DMS153 treated with DMSO at 0.1 percent for 48 hours (cell line): ENCODE measurements at regions not wholly inside any gene's neighbourhood (a gene's known extent, or its start where the extent isn't known, plus 50 kb on each side); places are given as distances from the start of the nearest gene placed in this dataset.

Experiments used
- DNase-seq: peaks from one replicate; lab custom pipeline; 2025; ENCODE audit not compliant: unreplicated experiment; lab: John Stamatoyannopoulos, UW

DNA sequence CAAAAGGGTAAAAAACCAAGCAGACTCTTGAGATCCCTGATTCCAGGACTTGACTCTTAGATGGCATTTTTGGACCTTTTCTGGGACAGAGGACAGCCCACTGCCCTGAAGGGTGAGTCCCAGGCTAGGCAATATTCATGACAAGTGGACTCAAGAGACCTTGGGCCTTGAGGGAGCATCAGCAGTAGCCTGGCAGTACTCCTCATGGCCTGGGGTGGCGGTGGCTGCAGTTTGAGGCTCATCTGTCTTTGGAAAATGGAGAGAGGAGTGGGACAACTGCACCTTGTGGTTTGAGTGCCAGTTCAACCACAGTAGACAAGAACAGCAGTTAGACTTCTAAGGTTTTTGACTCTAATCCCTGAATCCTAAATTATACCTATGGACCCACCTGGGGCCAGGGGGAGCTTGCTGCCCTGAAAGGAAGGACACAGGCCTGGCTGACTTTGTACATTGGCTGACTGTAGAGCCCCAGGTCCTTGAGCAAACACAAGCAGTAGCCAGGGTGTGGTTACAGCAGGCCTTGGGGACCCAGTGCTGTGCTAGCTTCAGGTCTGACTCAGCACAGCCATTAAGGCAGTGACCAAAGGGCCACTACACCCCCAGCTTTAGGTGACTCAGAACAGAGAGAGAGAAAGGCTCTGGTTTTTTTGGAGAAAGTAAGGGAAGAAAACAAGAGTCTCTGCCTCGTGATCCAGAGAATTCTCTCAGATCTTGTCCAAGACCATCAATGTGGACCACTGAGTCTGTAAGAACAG lies 1023.2 kb downstream of the KCNT2 start:
- no peak for DNase-seq

DNA sequence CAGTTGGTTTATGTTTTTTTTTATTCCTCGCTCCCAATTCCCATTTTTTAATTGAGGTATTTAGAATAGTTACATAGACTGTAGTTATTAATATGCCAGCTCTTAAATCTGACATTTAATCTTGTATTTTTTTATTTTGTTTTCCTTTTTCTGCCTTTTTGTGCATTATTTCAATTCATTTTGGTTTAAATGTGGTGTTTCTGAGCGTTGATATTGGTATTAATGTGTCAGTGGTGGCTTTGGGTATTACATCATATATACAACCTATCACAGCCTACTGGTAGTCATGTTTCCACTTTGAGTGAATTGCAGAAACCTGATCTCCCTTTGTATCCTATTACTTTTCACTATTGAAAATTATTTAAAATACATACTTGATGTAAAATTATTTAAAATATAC lies 1027.3 kb downstream of the KCNT2 start:
- DNase-seq = no peak

DNA sequence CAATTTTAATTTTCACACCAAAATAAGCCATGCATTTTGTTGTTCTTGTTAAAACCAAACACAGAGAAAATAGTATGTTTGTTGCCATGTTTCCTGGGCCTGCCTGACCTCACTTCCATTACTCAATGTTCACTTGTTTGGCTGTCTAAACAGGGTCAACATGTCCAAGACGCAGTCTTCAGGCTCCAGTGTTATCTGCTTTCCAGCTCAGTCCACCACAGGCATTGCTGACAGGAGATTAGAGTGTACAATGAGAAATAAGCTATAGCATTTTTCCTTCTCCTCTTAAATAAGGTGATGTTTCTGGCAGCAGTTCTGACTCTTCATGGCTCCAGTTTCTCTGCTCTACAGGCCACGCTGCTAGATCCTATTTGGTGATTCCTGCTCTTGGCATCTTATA lies 1030.5 kb downstream of the KCNT2 start:
- DNase-seq = no peak

DNA sequence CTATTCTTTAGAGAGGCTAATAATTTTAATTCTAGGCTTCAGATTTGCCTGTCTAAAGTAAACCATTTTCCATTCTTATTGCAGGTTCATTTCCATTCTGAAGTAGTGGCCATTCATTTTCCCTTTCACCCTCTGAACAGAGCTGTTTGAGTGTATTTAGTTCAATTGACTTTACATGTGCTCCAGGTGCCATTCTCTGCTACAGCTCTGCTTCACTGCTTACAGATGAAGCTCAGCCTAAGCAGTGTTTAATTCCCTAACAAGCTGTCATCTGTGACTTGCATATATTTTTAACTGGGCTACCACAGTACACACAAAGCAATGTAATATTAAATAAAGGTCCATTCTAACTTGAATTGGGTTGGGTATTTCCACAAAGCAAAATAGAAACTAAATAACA lies 1031.6 kb downstream of the KCNT2 start:
- DNase-seq = peak; percentile 71

DNA sequence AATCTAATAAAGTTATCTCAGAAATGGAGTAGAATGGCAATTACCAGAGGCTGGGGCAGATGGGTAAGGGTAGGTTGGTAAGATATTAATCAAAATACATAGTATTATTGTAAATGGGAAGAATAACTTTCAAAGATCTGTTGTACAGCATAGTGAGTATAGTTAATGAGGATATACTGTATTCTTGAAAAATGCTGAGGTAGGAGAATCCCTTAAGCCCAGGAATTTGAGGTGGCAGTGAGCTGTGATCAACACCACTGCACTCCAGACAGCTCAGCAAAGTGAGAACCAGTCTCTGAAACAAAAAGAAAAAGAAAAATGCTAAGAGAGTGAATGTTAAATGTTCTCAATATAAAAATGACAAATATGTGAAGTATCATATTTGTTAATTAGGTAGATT lies 1033.7 kb downstream of the KCNT2 start:
- no peak for DNase-seq

DNA sequence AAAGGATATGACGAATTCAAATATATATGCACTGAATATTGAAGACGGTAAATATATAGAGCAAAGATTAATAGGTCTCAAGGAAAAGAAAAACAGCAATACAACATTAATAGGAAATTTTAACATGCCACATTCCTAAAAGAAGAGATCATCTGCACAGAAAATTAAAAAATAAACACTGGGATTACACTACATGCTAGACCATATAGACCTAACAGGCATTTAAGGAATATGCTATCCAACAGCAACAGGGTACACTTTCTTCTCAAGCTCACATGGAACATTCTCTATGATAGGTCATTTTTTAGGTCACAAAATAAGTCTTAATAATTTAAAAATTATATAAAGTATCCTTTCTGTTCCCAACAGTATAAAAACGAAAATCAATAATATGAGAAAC lies 1038.3 kb downstream of the KCNT2 start:
- DNase-seq = no peak

DNA sequence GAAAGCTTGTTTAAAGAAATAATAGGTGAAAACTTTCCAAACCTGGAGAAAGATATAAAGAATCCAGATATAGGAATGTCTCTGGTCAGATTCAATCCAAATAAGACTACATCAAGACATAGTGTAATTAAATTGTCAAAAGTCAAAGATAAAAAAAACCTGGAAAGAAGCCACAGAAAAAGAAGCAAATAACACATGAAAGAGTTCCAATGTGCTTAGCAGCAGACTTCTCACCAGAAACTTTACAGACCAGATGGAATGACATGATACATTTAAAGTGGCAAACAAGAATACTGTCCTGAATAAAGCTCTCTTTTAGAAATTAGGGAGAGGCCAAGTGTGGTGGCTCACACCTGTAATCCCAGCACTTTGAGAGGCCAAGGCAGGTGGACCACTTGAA lies 1039.9 kb downstream of the KCNT2 start:
- DNase-seq = no peak

DNA sequence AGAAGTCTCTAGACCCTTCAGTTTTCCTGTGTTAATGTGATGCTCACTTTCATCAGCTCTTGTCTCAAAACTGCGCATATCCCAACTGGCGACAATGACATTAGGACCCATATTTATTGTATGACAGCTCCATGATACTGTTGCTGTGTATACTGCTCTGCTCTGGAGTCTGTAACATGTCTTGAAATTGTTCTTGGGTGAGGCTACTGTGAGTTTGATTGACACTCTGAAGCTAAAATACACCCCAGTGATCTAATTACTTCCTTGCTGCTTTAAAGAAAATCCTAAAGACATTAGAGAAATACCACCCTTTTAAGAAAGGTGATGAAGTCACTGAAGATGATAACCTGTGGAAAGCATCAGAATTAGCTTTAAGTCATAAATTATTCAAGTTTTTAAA lies 1046.2 kb downstream of the KCNT2 start:
- DNase-seq = no peak

DNA sequence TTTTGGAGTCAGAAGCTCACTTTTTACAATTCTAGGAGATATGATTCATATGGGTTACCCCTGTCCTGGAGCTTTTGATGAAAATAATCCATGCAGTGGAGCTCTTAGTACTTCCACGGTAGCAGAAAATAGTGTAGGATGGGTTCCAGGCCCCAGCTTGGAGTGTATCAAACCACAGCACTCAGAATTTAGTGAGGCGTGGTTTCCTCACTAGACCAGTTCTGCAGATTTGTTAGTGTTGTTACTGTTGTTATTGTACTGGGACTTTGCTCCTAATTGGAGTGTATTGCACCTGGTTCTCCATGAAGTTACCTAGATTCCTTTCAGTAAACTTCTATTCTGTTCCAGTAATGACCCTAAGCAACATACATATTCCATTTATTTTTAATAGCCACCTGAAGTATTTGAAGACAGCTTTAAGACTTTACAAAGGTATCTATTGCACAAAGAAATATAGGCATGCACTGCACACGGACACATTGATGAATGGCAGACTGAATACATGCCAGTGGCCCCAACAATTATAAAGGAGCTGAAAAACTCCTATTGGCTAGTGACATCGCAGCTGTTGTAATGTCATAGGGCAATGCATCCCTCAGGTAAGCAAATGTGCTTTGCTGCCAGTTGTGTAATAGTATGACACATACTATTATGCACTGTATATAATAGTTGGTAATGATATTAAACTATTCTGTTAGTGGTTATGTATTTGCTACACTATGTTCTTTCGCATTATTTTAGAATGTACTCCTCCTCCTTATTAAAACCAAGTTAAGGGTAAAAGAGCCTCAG lies 1058.0 kb downstream of the KCNT2 start:
- no peak for DNase-seq

DNA sequence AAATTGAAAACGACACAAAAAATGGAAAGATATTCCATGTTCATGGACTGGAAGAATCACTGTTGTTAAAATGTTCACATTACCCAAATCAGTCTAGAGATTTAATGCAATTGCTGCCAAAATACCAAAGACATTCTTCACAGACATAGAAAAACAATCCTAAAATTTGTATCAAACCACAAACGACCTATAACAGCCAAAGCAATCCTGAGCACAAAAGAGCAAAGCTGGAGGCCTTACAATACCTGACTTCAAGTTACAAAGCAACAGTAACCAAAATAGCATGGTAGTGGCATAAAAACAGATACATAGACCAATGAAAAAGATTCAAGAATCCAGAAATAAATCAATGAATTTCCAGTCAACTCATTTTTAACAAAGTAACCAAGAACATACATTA lies 1077.3 kb downstream of the KCNT2 start:
- no peak for DNase-seq

DNA sequence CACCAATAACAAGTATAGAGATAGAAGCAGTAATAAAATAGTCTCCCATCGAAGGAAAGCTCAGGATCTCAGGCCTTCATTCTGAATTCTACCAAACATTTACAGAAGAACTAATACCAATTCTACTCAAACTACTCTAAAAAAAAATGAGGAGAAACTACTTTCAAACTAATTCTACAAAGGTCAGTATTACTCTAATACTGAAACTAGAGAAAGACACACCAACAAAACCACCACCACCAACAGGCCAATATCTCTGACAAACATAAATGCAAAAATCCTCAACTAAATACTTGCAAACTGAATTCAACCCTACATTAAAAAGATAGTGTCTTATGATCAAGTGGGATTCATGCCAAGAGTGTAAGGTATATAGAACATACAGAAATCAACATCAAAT lies 1078.4 kb downstream of the KCNT2 start:
- no peak for DNase-seq

DNA sequence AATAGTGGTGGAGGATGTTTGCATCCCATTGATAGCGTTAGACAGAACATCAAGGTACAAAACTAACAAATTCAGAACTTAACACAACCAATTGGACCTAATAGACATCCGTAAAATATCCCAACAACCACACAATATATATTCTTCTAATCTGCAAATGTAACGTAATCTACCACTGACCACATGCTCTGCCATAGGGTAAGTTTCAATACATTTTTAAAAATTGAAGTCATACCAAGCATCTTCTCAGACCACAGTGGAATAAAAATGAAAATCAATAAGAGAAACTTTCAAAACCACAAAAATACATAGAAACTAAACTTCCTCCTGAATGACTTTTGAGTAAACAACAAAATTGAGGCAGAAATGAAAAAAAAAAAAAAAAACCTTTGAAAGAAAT lies 1087.5 kb downstream of the KCNT2 start:
- no peak for DNase-seq

DNA sequence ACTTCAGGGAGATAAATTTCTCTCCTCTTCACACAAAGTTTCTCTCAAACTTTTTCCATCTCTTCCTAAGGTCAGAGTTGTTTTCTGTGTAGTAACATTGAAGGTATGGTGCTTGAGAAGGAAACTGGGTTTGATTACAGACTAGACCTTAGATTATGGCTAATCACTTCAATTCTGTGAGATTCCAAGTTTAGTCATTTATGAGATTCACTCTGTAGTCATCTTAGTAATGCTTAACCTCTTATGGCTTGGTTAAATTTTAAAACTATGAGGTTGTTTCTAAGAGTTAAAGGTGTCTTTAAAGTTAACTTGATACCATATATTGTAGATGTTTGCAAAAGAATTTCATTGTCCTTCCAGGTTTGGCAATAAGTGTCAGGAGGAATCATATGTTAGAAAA lies 1092.2 kb downstream of the KCNT2 start:
- DNase-seq = no peak

DNA sequence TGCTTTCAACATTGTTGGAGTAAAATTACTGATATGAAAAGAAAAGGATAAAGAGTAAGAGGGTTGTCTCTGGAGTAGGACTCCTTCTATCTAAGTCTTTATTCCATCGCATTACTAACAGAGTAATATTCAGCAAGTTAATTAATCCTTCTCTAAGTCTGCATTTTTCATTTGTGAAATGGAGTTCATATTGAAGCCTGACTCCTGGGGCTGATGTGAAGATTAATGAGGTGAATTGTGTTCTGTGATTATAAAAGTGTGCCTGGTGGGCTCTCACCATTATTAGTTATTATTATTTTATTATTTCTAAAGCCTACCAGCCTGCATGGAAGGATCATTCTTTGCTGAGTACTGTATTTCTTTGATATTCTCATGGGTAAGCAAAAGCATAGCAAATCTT lies 1096.7 kb downstream of the KCNT2 start:
- no peak for DNase-seq

DNA sequence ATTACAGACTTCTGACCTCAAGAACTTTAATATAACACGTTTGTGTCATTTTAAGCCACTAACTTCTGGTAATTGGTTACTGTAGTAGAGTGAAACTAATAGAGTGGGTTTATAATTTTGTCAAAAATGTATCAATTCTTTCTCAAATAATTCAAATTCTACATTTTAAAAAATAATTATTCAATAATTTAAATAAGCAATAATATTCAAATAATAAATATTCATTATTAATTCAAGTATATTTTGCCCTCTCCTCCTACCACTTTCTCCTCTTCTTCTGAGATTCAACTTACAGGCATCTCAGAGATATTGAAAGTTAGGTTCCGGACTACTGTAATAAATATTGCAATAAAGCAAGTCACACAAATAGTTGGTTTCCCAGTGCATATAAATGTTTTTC lies 1107.1 kb downstream of the KCNT2 start:
- DNase-seq = no peak

DNA sequence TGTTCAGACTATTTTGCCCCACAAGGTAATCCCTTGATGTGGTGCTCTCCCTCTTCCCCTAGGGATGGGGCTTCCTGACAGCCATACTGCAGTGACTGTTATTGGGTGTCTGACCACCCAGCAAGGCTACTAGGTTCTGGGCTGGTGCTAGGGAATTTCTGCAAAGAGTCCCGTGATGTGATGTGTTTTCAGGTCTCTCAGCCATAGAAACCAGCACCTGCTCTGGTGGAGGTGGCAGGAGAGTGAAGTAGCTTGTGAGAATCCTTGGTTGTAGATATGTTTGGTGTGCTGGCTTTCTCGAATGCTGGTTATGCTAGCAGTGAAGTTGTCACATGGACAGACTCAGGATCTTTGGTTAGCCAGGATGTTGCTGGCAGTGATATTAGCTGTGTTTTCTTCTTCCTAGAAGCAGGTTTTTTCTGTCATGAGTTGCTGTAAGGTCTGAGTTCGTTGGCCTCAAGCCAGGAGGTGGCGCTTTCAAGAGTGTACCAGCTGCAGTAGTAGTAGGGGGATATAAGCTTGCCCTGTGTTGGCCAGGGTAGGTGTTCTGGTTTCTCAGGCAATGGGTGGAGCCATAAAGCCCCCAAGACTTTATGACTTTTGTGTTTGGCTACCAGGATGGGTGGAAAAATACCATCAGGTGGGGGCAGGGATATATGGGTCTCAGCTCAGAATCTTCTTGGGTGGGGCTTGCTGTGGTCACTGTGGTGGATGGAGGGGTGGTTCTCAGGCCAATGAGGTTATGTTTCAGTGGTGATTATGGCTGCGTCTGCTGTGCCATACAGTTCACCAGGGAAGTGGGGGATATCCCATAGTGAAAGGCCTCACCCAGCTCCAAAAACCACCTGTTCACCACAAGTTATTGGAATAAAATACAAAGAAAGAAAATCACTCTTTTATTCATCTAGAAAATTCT lies 1112.3 kb downstream of the KCNT2 start:
- no peak for DNase-seq

DNA sequence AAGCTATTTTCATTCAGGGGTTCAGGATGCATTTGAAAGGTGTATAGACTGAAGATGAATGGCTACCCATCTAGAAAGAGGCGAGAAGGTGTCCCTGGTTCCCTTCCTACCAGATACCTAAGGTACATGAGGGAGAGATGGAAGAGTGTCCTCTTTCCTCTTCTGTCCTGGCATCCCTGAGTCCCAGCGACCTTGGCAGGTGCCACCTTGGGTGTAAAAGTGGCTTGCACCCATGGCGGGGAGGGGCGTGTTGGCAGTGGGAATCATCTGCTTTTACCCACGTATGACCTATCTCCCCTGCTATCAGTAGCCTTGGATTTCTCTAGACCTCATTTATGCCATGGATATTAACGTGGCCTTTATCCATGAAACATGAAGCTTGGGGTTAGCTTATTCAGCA lies 1126.1 kb downstream of the KCNT2 start:
- no peak for DNase-seq

DNA sequence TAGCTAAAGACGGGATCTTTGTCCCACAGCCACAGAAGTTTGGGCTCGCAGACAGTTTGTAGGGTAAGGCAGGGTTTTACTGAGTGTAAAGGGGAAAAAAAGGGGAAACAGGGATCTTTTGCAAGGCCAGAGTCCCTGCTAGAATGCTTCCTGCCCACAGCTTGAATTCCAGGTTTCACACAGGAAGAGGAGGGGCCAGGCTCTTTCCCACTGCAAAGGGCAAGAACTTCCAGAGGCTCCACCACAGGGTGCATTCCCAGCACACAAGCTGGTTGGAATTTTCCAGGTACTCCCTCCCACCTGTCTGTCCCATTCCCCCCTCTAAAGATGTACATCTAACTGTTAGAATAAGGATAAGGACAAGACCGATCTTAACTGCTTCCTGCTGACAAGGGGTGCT lies 1126.9 kb downstream of the KCNT2 start:
- DNase-seq = no peak

DNA sequence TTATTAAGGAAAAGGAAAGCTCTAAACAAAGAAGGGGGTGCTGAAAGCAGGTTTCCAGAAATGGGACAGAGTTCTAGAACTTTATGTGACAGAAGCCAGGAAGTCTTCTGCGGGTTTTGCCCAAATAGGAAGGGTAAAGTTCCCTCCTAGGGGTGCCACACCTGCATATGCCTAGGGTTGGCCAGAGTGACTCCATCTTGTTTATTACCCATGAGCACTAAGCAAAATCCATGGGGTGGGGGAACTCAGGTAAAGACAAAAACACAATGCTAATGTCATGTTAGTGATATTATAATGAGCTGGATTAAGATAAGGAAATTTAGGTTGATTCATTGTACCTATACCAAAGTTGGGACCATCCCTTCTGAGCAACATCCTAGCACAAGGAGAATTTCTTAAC lies 1132.7 kb downstream of the KCNT2 start:
- DNase-seq = no peak

DNA sequence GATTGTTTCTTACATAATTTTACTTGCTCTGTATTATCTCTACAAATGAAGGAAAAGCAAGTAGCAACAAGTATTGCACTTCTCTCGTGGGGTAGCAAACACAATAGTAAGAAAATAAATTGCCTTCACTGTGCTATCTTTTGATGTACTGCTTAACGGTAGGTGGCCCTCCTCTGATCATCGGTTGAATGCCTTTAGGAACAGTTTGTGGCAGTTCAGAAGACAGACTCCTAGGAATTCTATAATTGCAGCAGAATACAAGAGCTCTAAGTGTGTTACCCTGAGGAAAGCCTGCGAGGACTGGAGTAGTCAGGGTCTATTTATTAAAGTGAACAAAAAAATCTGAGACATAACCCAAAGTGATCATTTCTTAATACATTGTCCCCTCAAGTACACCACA lies 1135.9 kb downstream of the KCNT2 start:
- DNase-seq = no peak

DNA sequence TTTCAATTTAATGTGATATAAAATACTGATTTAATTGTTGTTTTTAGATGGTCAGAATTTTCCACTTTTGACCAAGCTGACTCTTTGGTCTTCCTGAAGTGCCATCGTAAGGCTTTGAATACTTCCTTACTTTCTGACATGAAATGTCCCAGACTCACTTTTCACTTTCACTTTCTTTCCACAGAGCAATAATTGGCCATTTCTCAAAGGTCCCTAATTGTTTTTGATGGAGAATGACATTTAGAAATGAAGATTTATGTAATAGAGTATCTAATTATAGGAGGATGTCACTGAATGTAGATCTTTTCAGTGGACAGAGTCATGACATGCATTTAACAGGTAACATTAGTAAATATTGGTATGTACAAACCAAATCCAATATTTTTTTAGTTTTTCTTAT lies 1141.6 kb downstream of the KCNT2 start:
- no peak for DNase-seq

DNA sequence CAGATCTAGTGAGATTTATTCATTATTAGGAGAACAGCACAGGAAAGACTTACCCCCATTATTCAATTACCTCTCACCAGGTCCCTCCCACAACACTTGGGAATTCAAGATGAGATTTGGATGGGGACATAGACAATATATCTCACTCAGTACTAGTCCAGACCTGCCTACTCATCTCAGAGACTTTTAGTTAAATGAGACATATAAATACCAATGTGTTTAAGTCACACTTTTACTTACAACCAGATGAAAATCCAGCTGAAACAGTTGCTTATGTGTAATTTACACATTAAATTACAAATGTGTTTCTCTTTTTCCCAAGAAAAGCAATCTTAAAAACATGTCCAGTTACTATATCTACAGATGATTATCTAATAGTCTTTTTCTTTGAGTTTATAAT lies 1145.6 kb downstream of the KCNT2 start:
- no peak for DNase-seq
